ENCODE measurements at regions not wholly inside any gene's neighbourhood (a gene's known extent, or its start where the extent isn't known, plus 50 kb on each side); places are given as distances from the start of the nearest gene placed in this dataset.
"Not testable (repeated sequence)": the region's sequence is repeated elsewhere in the genome, so short reads cannot be mapped to it uniquely, and the experiment has no call there.

DNA sequence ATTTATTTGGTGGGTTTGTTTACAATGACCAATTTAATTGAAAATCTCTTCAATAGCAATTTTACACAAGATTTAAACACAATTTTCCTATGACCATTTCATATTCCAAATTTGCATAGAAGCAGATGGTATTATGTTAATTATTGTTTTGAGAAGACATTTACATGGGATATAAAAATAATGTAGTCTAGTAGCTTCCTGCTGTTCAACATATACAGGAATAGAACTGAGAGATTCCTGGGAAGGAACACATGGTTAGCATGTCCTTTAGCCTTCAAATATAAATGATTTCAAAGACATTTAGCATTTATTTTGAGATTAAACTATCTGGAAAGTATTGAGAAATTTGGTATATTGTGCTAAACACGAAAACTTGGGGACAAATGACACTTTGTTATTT, 129.6 kb downstream of the KCNE4 start:
- DNase-seq (ENCODE audit: low spot score) = no peak

DNA sequence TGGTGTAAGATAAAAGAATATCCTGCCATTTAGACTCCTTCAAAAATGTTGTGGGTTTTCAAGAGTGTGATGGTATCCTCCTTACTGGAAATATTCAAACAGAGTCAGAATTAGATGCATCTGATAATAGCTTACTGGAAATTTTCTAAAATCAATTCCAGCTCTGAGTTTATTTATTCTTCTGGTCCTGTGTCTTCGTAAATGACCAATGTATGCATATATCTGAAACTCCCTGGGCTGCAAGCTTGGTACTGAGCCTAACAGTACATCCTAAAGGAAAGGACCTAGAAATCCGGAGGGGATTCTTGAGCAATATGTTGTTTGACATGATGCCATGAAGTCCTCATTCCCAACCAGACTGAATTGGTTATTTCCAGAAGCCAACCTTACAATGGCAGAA, 130.4 kb downstream of the KCNE4 start:
- no peak for DNase-seq (ENCODE audit: low spot score)

DNA sequence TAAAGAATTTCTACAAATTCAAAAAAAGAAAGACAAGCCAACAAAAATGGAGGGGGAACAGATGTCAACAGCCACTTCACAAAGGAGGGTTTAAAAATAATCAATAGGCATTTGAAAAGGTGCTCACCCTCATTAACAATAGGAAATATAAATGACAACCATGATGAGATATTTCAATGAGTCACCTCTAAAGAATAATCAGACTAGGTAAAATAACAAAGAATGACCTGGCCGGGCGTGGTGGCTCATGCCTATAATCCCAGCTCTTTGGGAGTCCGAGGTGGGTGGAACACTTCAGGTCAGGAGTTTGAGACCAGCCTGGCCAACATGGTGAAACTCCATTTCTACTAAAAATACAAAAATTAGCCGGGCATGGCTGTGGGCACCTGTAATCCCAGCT, 133.6 kb downstream of the KCNE4 start:
- no peak for DNase-seq (ENCODE audit: low spot score)

DNA sequence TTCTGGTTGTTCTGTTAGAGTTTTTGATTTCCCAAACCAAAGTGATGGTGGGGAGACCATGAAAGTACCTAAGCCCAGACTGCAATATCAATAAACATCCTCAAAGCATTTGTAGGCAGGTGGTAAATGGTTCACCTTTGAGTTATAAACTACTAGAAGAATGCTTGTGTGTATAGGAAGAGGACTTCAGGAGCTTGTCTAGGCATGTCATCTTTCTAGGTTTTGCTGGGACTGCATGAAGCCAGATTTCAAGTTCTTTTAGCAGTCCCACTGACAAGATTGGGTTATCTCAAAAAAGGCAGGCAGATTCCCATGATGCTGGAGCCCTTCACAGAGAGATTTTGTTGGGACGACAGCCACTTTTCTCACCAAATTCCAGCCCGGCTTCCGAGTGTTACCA, 135.3 kb downstream of the KCNE4 start:
- no peak for DNase-seq (ENCODE audit: low spot score)

DNA sequence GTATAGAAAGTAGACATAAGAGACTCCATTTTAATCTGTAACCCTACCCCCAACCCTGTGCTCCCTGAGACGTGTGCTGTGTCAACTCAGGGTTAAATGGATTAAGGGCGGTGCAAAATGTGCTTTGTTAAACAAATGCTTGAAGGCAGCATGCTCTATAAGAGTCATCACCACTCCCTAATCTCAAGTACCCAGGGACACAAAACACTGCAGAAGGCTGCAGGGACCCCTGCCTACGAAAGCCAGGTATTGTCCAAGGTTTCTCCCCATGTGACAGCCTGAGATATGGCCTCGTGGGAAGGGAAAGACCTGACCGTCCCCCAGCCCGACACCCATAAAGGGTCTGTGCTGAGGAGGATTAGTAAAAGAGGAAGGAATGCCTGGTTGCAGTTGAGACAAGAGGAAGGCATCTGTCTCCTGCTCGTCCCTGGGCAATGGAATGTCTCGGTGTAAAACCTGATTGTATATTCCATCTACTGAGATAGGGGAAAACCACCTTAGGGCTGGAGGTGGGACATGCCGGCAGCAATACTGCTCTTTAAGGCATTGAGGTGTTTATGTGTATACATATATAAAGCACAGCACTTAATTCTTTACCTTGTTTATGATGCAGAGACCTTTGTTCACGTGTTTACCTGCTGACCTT, 138.7 kb downstream of the KCNE4 start:
- not testable (repeated sequence) for DNase-seq (ENCODE audit: low spot score)

DNA sequence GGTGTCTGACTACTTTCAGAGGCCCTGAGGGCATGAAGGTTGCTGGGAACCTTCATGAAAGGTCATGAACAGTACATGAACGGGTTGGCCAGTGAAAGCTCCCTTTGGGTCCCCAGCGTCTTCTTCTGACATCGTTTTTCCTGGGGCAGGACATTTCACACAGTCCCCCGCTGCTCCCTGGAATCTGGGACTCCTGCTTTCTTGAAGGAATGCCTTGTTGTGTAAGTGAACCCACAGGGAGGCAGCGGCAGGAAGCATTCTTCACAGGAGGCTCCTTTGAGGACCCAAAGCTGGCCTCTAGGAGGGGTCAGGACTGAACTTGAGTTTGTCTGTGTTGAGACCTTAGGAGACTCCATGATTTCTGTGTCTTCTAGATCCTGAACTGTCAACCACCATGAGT, 144.3 kb downstream of the KCNE4 start:
- DNase-seq (ENCODE audit: low spot score) = no peak

DNA sequence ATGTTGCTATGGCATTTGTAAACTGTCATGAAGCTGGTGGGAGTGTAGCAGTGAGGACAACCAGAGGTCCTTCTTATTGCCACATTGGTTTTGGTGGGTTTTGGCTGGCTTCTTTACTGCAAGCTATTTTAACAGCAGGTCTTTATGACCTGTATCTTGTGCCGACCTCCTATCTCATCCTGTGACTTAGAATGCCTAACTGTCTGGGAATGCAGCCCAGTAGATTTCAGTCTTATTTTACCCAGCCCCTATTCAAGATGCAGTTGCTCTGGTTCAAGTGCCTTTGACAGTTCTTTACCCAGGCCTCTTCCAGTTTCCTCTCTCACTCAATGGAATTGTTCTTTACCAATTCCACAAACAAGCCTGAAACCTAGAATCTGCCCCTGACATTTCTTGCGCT, 145.1 kb downstream of the KCNE4 start:
- no peak for DNase-seq (ENCODE audit: low spot score)

DNA sequence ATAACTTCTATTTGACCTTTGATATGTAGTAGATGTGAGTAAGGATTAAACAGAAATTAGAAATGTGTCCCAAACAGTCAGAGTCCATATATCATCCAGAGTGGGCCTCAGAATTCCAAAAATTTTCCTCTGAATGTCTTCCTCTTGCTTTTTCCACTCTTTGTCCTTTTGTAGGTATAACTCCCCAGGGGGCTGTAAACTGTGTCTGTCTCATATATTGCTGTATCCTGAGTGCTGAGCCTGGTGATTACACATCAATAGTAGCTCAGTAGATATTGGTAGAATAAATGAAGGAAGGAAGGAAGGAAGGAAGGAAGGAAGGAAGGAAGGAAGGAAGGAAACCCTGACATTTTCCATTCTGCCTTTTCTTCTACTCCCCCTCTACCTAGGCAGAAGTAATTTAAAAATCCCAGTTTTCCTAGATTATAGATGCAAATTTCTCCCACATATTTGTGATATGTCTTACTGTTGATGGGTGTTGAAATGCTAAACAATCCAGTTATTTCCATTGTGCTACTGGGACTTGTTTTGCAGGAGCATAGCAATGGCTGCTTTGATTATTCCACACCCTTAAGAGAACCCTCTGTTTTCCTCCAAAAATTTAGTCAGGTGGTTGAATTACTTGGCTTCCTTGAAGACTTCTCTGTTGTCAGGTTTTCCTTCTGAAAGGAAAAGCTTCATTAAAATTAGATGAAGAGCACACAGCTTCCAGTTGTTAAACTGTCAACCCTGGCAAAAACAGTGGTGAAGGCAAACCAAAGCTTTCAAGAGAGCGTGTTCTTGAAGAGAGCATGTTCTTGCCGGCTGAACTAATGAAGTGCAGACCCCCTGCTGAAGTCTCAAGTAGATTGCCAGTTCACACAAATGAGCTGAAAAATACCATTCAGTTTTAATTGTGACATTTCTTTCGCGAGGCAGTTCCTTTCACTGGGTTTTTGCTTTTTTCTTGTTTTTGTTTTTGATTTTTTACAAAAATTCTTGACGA, 147.8 kb downstream of the KCNE4 start:
- DNase-seq (ENCODE audit: low spot score) = peak; percentile 45

DNA sequence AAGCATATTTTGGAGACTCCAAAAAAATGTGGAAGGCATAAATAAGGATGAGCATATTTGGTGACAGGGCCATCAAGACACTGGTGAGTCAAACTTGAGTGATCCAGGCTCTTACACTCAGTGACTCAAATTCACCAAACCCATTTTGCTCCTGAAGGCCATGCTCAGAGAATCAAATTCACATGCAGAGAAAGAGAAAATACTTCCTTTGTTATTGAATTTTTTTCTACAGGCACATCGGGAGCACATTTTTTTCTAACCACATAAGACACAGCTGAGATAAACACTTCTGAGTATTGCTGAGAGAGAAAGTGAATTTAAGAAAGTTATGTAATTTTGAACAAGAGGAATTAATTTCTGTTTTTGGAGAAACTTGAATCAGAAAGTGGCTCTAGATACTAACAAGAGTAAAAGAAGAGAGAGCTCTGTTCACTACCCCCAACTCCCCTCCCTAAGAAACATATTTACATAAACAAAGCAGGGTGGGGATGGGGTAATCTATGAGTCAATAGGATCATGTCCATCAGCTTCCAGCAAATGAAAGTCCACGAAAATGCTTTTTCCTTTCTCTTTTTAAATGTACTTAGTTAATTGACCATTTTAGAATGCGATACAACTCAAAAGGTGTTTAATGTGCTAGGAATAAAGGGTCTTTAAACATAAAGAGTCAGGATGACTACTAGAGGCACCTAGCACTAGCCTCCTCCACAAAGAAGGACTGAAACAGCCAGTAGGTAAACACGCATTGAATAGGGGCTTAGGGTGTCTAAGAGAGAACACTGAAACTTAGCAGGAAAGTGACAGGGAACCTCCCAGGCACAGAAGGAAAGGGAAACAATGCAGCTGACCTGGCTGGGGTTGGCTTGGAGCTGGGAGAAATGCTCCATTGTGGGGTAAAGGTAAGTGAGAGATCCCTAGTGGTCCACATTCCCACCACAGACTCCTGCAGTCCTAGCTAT, 152.3 kb downstream of the KCNE4 start:
- DNase-seq (ENCODE audit: low spot score) = no peak

DNA sequence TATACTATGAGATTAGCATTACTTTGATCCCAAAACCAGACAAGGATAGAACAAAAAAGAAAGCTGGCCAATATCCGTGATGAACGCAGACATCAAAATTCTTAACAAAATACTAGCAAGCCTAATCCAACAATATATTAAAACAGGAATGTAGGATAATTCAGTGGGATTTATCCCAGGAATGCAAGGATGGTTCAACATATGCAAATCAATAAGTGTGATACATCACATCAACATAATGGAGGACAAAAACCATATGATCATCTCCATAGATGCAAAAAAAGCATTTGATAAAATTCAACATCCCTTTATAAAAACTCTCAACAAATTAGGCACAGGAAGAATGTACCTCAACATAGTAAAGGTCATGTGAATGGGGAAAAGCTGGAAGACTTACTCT, 158.5 kb downstream of the KCNE4 start:
- DNase-seq (ENCODE audit: low spot score) = no peak

DNA sequence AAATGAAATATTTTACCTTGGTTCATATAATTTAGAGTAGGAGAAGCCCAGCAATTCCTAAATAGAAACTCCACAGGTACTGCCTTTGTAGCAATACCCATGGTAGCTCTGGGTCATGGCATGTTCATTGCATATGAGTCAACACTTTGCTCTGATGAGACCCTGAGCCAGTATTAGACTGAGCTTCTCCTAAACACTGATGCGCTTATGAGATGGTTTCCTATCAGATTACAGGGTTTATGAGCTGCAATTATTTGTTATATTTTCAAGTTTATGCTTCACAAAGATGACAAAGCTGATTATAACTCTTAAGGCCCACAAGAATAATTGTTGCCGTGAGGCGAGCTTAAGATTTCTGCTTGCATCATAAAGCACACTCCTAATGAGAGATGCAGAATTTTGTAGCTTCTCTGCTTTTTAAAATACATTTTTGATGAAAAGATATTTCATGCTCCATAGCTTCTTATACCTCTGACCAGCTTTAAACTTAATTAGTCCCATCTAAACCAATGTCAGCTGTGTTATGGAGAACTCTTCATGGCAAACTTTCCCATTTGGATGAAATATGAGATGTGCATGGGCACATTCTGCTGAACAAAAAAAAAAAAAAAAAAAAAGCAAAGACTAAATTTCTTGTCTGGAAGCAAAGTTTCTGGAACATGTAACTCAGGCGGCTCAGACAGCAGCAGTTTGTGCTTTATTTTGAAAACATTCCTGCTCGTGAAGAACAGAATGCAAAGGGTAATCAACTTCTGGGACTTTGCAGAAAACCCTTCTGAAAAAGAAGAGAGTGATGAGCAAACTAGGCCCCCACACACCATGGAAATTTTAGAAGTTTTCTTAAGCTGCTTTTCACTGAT, 162.6 kb downstream of the KCNE4 start:
- no peak for DNase-seq (ENCODE audit: low spot score)

DNA sequence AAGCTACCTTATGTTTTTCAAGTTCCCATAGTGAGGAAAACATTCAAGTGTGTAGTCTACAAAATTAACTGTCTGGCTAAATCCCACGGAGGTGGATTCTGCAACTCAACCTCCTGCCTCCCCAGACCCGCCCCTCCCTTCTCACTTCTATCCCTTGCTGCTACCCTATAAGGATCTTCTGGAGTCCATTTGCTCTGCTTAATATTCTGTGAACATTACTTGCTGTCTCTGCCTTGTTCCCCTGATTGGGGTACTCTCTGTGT, 163.2 kb downstream of the KCNE4 start:
- DNase-seq (ENCODE audit: low spot score) = no peak

DNA sequence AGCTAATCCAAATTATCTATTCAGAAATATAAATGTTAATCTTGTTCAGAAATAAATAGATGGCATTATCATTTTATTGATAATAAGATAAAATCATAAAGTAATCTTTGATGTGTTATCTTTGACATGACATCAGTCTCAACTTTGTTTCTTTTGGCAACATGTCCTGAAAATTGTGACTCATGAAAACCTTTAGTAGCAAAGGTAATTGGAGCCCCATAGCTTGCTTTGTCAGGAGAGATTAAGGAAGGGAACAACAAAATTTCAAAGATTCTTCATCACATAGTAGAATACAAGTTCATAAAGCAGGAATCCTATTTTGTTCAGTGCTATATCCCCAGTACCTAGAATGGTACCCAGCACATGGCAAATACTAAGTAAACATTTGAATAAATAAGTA, 165.4 kb downstream of the KCNE4 start:
- DNase-seq (ENCODE audit: low spot score) = no peak

DNA sequence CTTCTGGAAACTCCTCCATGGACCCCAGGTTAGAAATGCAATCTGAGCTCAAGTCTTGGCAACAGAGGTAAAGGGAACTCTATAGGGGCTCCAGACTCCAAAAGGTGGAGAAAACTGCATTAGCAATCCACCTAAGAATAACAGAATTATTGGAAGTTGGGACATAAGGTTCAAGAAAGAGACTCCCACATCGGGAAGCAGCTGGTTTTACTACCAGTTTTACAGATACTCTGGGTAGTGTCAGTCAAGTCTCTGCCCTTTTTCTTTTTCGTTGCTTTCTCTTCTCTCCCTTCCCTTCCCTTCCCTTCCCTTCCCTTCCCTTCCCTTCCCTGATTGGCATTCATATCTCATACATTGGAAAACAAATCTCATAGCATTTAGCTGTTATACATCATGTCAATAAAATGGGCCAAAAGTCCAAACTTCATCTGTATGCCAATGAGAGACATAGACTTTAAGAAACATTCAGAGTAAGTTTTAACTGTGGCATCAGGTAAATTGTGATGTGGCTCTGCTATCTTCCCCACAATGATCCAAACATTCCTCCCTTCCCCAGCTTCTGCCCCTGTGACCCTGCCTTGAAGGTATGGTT, 166.7 kb downstream of the KCNE4 start:
- DNase-seq (ENCODE audit: low spot score) = no peak

DNA sequence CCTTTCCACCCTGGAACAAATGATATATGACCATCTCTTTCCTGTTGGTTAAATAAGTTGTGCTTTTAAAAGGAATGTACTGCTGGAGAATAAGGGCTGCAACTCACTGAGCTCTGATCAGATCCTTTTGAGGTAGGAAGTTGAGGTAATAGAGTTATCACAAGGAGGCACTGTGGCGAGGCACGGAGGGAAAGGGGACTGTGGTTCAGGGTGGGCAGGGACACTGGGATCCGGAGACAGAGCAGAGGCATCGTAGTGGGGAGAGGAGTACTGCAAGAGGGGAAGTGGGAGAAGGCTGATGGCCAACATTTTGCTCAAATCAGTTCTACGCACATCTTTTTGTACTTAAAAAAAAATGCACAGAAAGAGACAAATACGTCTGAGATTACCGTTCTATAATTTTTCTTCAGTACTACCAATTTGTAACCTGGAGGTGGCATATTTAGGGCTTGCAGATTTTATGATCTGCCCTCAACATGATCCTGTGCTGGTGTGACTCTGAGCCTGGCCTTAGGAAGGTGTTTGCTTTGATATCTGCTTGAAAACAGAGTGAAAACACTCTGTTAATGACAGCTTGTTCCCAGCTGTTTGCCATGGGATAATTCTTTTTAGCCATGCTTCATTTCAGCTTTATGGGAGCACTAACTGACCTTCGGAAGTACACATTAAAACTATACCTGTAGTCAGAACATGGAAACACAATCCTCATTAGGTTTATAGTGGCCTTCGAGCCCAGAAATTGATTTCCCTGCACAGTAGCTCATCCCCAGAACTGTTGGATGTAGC, 168.1 kb downstream of the KCNE4 start:
- no peak for DNase-seq (ENCODE audit: low spot score)

DNA sequence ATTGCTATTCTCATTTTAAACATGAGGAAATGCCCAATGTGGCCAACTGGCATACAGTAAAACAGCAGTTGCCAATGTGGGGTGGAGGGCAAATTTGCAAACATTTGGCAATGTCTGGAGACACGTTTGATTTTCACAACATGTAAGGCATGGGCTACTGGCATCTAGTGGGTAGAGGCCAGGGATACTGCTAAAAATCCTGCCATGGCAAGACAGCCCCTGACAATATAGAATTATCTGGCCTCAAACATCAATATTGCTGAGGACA, 168.6 kb downstream of the KCNE4 start:
- no peak for DNase-seq (ENCODE audit: low spot score)

DNA sequence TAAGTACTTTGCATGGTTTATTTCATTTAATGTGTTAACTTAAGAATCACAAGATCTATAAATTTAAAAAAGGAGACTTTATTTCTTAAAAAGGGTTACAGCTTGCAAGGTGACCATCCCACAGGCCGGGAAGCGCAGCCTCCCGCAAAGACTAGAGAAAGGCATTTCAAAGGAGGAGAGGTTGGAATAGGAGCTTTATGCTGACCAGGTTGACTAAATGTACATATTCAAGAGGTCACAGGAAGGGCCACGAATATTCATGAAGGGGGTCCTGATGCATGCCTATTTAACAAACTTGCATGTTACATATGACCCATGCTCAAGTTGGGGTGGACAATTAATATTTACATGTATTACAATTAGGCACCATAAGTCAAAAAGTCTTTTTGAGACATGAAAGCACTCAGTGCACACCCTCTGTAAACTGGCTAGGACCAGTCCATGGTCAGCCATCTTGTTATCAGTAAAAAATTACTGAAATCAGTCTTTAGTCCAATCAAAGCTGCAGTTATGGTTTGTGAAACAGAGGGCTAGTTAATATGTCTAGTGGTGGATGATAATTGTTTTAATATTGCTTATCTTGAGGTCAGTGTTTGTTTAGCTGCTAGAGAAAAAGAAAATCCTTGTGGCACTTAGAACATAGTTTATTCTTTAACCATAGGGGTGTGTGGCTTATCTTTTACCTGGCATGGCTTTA, 169.3 kb downstream of the KCNE4 start:
- no peak for DNase-seq (ENCODE audit: low spot score)

DNA sequence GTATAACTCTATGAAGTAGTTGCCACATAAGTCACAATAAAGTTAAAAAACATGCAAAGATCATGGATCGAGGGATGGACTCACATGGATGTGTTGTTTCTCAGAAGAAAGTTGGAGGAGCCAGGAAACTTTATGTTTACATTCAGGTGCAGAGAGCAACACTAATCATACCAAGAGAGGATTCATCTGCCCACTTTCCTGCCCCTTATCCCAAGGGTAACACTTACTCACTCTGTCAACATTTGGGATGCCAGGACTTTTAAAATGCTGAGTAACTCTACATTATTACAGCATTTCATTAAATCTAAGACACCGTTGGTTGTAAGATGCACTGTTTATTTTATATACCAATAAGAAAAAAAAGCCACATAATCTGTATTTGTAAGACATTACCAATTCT, 170.4 kb downstream of the KCNE4 start:
- no peak for DNase-seq (ENCODE audit: low spot score)

DNA sequence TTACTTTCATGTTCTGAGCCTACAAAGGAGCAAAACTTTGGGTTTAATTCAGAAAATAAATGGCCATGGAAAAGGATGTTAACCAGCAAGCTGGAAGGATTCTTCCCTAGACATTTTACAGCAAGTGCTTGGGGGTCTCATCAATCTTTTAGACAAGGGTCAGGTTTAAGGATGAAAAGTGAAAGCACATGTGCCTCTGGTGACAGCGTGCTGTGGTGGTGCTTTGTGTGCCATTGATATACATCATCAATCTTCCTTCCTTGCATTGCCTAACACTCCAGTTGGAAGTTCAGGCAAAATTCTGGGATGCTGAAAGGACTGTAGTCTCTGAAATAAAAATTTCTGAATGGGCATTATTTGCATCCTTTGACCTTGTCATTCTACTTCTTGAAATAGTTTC, 171.2 kb downstream of the KCNE4 start:
- no peak for DNase-seq (ENCODE audit: low spot score)

DNA sequence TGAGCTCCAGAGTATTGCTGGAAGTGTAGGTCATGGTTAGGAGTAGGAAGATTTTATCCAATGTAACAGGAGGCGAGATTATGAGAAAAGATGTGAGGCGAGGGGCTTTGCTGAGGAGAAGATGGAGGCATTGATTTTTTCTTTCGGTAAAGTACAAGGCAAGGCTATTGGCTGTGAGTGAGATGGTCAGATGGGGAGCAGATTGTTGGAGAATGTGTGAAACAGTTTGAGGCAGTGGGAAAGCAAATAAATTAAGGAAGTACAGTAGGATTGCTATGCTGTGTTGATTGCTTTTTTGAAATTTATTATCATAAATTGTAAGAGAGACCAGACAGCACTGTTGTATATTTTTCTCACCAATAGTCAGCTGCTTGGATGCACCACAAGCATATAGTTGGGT, 173.3 kb downstream of the KCNE4 start:
- no peak for DNase-seq (ENCODE audit: low spot score)

Measured in Ammon's horn (tissue), 1 donor.